ENCODE measurements at regions not wholly inside any gene's neighbourhood (a gene's known extent, or its start where the extent isn't known, plus 50 kb on each side); places are given as distances from the start of the nearest gene placed in this dataset.

- no peak for TF ChIP-seq CTCF (IDR thresholded peaks at IDR 0.05)
- no peak for TF ChIP-seq POLR2A (IDR thresholded peaks at IDR 0.05)
Measured at GRCh38 chr10:18735711-18736110, 76.5 kb downstream of the ARL5B start.

Data from Peyer's patch (tissue), 4 donors.